ENCODE measurements at regions not wholly inside any gene's neighbourhood (a gene's known extent, or its start where the extent isn't known, plus 50 kb on each side); places are given as distances from the start of the nearest gene placed in this dataset.

DNA sequence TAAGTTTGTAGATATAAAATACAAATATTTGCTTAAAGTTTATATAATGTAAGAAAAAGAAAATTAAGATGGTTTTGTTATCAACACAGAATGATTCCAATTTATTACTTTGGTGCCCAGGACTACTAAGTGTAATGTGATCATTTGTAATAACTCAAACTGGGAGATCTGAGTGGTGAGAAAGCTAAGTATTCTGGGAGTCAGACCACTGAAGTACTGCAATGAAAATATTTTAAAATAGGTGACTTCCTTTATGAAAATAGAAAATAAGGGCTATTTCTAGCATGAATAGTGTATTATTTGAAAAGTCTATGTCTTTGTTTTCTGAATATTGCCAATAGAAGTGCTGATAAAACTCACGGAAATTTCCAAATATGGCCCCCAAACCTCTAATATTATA is 305.6 kb upstream of the MAN1A1 start:
- no peak for TF ChIP-seq EZH2 (IDR thresholded peaks at IDR 0.05; ENCODE audit: borderline replicate concordance, low read depth, low read length, poor library complexity, severe bottlenecking)
- TF ChIP-seq CTCF (conservative IDR thresholded peaks at IDR 0.05; ENCODE audit: low read depth, low read length), result no peak
- Histone ChIP-seq H3K4me1 (ENCODE audit: insufficient read depth, low read length, poor library complexity, severe bottlenecking) (no peaks in the 10 kb centered on the region), H3K27ac (ENCODE audit: low read depth, low read length, poor library complexity, severe bottlenecking) (no peak overlapping the region), H3K9me3 (ENCODE audit: low read depth, low read length, poor library complexity, severe bottlenecking) (no peaks in the 10 kb centered on the region), H3K36me3 (ENCODE audit: insufficient read depth, low read length, poor library complexity, severe bottlenecking) (no peaks in the 10 kb centered on the region), H3K4me3 (ENCODE audit: low read depth, low read length, poor library complexity, severe bottlenecking) (no peak overlapping the region), H3K27me3 (replicated peaks; ENCODE audit: insufficient read depth, low read depth, low read length, poor library complexity) (no peaks in the 10 kb centered on the region)
- intact Hi-C loops (cut with micrococcal nuclease; ENCODE audit: unreplicated experiment), result no loop called here
- BruUV-seq (replicated peaks), result no TSS peak
- CTCF ChIA-PET, result no interaction called here
- no peak for DNase-seq (ENCODE audit: low spot score)
- POLR2A ChIA-PET (ENCODE audit: low non-redundant PET), result no interaction called here

- no TSS peak for BruUV-seq (replicated peaks)
- no peaks in the 10 kb centered on the region for H3K9me3 ChIP-seq (ENCODE audit: low read depth, low read length, poor library complexity, severe bottlenecking)
- H3K27ac ChIP-seq (ENCODE audit: low read depth, low read length, poor library complexity, severe bottlenecking), result no peak overlapping the region
- no peaks in the 10 kb centered on the region for H3K27me3 ChIP-seq (replicated peaks; ENCODE audit: insufficient read depth, low read depth, low read length, poor library complexity)
- POLR2A ChIA-PET (ENCODE audit: low non-redundant PET), result no interaction called here
- no peak for DNase-seq (ENCODE audit: low spot score)
- TF ChIP-seq CTCF (conservative IDR thresholded peaks at IDR 0.05; ENCODE audit: low read depth, low read length), result no peak
- TF ChIP-seq EZH2 (IDR thresholded peaks at IDR 0.05; ENCODE audit: borderline replicate concordance, low read depth, low read length, poor library complexity, severe bottlenecking), result no peak
- H3K4me1 ChIP-seq (ENCODE audit: insufficient read depth, low read length, poor library complexity, severe bottlenecking), result no peaks in the 10 kb centered on the region
- H3K36me3 ChIP-seq (ENCODE audit: insufficient read depth, low read length, poor library complexity, severe bottlenecking), result no peaks in the 10 kb centered on the region
- intact Hi-C loops (cut with micrococcal nuclease; ENCODE audit: unreplicated experiment), result no loop called here
- H3K4me3 ChIP-seq (ENCODE audit: low read depth, low read length, poor library complexity, severe bottlenecking), result no peak overlapping the region
- CTCF ChIA-PET, result no interaction called here
These were observed 303.8 kb upstream of the MAN1A1 start for GRCh38 chr6:119653329-119653728.

DNA sequence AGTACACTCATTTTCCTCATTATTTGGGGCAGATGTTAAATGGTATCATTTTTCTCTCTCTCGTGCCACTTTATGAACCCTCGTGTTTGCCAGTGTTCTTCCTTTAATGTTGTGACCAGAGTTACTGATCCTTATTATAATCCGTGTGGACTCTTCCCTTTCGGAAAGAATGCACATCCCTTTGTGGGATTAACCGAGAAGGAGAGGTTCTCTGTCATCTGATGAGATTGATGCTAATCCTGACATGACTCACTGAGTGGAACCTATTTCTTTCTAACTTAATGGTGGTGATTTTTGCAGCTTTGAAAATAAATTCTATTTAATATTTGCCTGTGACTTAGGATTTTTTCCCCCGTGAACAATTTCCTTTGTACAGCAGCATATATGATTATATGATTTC is 300.0 kb upstream of the MAN1A1 start:
- no peak for DNase-seq (ENCODE audit: low spot score)
- ChIA-PET POLR2A (ENCODE audit: low non-redundant PET) (no interaction called here), CTCF (no interaction called here)
- no peak overlapping the region for H3K4me3 ChIP-seq (ENCODE audit: low read depth, low read length, poor library complexity, severe bottlenecking)
- intact Hi-C loops (cut with micrococcal nuclease; ENCODE audit: unreplicated experiment), result no loop called here
- H3K36me3 ChIP-seq (ENCODE audit: insufficient read depth, low read length, poor library complexity, severe bottlenecking), result no peaks in the 10 kb centered on the region
- no peak overlapping the region for H3K27ac ChIP-seq (ENCODE audit: low read depth, low read length, poor library complexity, severe bottlenecking)
- no TSS peak for BruUV-seq (replicated peaks)
- TF ChIP-seq EZH2 (IDR thresholded peaks at IDR 0.05; ENCODE audit: borderline replicate concordance, low read depth, low read length, poor library complexity, severe bottlenecking), result no peak
- TF ChIP-seq CTCF (conservative IDR thresholded peaks at IDR 0.05; ENCODE audit: low read depth, low read length), result no peak
- H3K4me1 ChIP-seq (ENCODE audit: insufficient read depth, low read length, poor library complexity, severe bottlenecking), result no peaks in the 10 kb centered on the region
- H3K27me3 ChIP-seq (replicated peaks; ENCODE audit: insufficient read depth, low read depth, low read length, poor library complexity), result peaks cover 3% of the 10 kb centered on the region
- H3K9me3 ChIP-seq (ENCODE audit: low read depth, low read length, poor library complexity, severe bottlenecking), result no peaks in the 10 kb centered on the region
